Memory B cell (primary cell): ENCODE measurements at regions not wholly inside any gene's neighbourhood (a gene's known extent, or its start where the extent isn't known, plus 50 kb on each side); places are given as distances from the start of the nearest gene placed in this dataset.
"Not testable (repeated sequence)": the region's sequence is repeated elsewhere in the genome, so short reads cannot be mapped to it uniquely, and the experiment has no call there.

Experiments used
- ATAC-seq: fragments of 150-1000 bp; cut with Tn5 transposase; 2 replicates; pipeline ENCODE4 v1.10.0; 2021; ENCODE audit warnings: low read depth, mild to moderate bottlenecking, moderate library complexity
- DNase-seq, 2 donors: peaks; one replicate each; pipeline ENCODE4 v3.0.0; 2022; ENCODE audit warnings: low spot score in 2 of 2
- H3K27ac Mint-ChIP-seq: one replicate; pipeline ENCODE4 v1.8.0; 2022; ENCODE audit warnings: mild to moderate bottlenecking, moderate library complexity, mixed read lengths
- H3K27me3 Mint-ChIP-seq: one replicate; pipeline ENCODE4 v1.8.0; 2022; ENCODE audit warnings: mixed read lengths
- H3K36me3 Mint-ChIP-seq: one replicate; pipeline ENCODE4 v1.8.0; 2022; ENCODE audit warnings: mild to moderate bottlenecking, mixed read lengths
- H3K4me1 Mint-ChIP-seq: one replicate; pipeline ENCODE4 v1.8.0; 2022; ENCODE audit warnings: mixed read lengths
- H3K4me3 Mint-ChIP-seq: one replicate; pipeline ENCODE4 v1.8.0; 2022; ENCODE audit warnings: mild to moderate bottlenecking, moderate library complexity, mixed read lengths
- H3K9me3 Mint-ChIP-seq: one replicate; pipeline ENCODE4 v1.8.0; 2022; ENCODE audit warnings: mixed read lengths

DNA sequence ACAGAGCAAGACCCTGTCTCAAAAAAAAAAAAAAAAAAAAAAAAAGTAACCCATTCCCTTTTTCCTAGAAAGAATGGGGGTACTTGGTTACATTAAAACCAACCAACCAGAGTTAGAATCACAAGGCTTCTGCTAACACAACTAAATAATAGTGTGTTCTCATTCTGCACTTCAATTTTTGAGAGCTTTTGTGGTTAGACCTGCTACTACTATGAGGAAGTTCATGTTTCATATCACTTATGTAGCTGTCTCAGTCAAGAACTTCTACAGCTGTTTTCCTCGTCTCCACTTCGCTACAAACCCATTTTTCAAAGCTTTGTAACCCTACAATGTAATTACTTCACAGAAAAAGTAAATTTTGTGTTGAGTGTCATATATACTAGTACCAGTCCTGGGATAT is 58.3 kb downstream of the PDHA2 start:
- DNase-seq: no peak
- no peak for ATAC-seq
- no peaks in the 10 kb centered on the region for H3K27me3 Mint-ChIP-seq
- no peak overlapping the region for H3K4me3 Mint-ChIP-seq
- no peaks in the 10 kb centered on the region for H3K36me3 Mint-ChIP-seq
- H3K4me1 Mint-ChIP-seq: no peaks in the 10 kb centered on the region
- no peak overlapping the region for H3K27ac Mint-ChIP-seq
- peaks cover 6% of the 10 kb centered on the region for H3K9me3 Mint-ChIP-seq

DNA sequence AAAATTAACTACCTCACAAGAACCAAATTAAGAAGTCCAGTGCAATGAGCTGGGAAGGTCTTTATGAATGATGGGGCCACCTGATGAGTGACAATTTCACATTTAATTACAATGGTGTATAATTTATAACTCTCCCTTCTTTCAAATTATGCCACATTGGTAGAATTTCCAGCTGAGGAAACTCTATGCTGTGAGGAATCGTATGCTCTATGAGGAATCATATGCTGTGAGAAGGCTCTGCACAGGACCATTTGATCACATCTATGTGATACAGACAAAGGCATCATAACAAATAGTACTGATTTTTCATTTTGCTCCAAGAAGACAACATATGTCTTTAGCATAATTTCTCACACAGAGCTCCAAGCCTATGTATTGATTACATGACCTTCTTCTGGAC is 69.3 kb downstream of the PDHA2 start:
- no peak overlapping the region for H3K27ac Mint-ChIP-seq
- DNase-seq (no peak), ATAC-seq (no peak)
- no peaks in the 10 kb centered on the region for H3K36me3 Mint-ChIP-seq
- no peaks in the 10 kb centered on the region for H3K4me1 Mint-ChIP-seq
- no peaks in the 10 kb centered on the region for H3K27me3 Mint-ChIP-seq
- H3K4me3 Mint-ChIP-seq: no peak overlapping the region
- peaks cover 3% of the 10 kb centered on the region for H3K9me3 Mint-ChIP-seq

DNA sequence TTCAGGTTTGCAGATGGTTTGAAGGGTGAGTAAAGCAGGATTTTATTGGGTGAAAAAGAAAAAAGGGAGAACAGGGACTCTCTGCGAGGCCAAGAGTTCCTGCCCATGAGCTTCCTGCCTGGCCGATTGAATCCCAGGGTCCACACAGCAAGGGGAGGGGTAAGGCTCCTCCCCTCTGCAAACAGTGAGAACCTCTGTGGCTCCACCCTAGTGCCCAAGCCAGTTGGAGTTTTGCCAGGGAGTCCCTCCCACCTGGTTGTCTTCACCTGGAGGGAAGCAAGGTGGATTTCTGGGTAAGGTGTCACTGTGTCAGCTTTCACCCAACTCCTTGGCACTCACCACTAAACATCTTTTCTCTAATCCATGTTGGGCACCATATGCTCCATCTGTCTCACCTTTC is 70.9 kb downstream of the PDHA2 start:
- Mint-ChIP-seq H3K9me3 (peaks cover 3% of the 10 kb centered on the region), H3K27me3 (no peaks in the 10 kb centered on the region), H3K27ac (no peak overlapping the region), H3K4me3 (no peak overlapping the region), H3K4me1 (no peaks in the 10 kb centered on the region), H3K36me3 (no peaks in the 10 kb centered on the region)
- no peak for ATAC-seq
- no peak for DNase-seq

DNA sequence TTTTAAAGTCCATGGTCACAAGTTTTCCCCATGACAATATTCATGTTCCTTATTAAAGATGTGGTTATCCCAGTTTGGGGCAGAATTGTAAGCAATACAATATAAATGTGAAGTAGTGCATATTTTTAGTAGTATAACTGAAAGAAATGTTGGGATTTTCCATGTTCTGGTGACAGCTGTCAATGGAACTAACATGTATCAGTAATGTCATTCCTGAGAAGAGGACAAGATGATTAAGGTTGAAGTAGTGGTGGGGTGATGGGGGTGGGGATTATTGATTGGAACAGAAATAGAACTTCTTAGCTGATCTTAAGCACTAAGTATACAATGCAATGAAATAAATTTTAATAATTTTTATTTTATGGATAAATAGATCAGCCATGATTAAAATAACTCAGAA is 81.6 kb downstream of the PDHA2 start:
- no peak overlapping the region for H3K27ac Mint-ChIP-seq
- no peaks in the 10 kb centered on the region for H3K27me3 Mint-ChIP-seq
- H3K9me3 Mint-ChIP-seq: peaks cover 4% of the 10 kb centered on the region
- ATAC-seq: no peak
- H3K36me3 Mint-ChIP-seq: no peaks in the 10 kb centered on the region
- no peak overlapping the region for H3K4me3 Mint-ChIP-seq
- no peaks in the 10 kb centered on the region for H3K4me1 Mint-ChIP-seq
- DNase-seq: no peak

DNA sequence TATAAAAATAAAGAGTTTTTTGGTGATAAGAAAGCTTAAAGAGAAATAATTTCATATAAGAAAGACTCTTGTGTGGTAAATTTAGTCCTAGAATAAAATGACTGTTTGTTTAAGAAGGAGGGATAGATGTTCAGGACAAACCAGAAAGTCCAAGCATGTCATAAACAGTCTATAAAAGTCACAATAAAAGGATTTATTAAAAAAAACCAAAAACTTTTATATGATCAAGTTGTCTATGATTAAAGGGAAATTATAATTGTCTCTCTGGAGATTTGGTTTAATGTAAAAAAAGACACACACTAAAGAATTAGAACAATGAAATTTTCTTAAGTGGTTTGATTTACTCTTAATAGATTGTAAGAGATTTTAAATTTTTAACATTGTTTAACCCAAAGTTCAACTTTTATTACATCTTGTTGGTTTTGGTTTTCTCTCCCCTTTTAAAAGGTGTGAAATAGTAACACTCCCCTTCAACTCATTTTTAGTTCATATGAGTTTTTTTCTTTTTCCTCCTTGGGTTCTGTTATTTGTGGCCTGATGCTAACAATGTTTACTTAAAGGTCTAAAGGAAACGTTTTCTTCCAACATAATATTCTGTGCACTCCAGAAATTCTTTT is 89.7 kb downstream of the PDHA2 start:
- no peak for ATAC-seq
- H3K36me3 Mint-ChIP-seq: no peaks in the 10 kb centered on the region
- H3K4me3 Mint-ChIP-seq: no peak overlapping the region

GRCh38 chr4:95939141-95939540 is 99.2 kb downstream of the PDHA2 start:
- peaks cover 6% of the 10 kb centered on the region for H3K9me3 Mint-ChIP-seq

More for the DNA sequence above, 89.7 kb downstream of the PDHA2 start:
- H3K27me3 Mint-ChIP-seq: no peaks in the 10 kb centered on the region
- H3K27ac Mint-ChIP-seq: no peak overlapping the region
- no peak for DNase-seq
- peaks cover 7% of the 10 kb centered on the region for H3K9me3 Mint-ChIP-seq
- no peaks in the 10 kb centered on the region for H3K4me1 Mint-ChIP-seq

GRCh38 chr4:95949136-95949765 is 109.4 kb downstream of the PDHA2 start:
- no peak for ATAC-seq
- H3K4me1 Mint-ChIP-seq: no peaks in the 10 kb centered on the region
- H3K36me3 Mint-ChIP-seq: no peaks in the 10 kb centered on the region
- no peak for DNase-seq
- peaks cover 3% of the 10 kb centered on the region for H3K9me3 Mint-ChIP-seq
- H3K4me3 Mint-ChIP-seq: no peak overlapping the region
- H3K27me3 Mint-ChIP-seq: no peaks in the 10 kb centered on the region
- H3K27ac Mint-ChIP-seq: no peak overlapping the region

More at GRCh38 chr4:95939141-95939540, 99.2 kb downstream of the PDHA2 start:
- ATAC-seq (no peak), DNase-seq (no peak)
- Mint-ChIP-seq H3K27ac (no peak overlapping the region), H3K4me3 (no peak overlapping the region), H3K36me3 (no peaks in the 10 kb centered on the region), H3K4me1 (no peaks in the 10 kb centered on the region), H3K27me3 (no peaks in the 10 kb centered on the region)

DNA sequence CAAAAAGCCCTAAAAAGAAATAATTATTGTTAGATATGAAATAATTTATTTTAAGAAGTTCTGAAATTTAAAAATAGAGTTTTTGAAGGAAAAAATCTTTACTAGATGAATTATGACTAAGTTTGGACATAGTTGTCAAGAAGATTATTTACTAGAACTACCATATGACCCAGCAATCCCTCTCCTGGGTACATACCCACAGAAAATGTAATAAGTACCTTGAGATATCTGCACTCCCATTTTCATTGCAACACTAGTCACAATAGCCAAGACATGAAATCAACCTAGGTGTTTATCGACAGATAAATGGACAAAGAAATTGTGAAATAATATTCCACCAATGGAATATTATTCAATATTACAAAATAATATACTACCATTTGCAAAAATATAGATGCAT is 109.9 kb downstream of the PDHA2 start:
- no peak overlapping the region for H3K4me3 Mint-ChIP-seq
- no peaks in the 10 kb centered on the region for H3K4me1 Mint-ChIP-seq
- ATAC-seq (no peak), DNase-seq (no peak)
- no peak overlapping the region for H3K27ac Mint-ChIP-seq
- no peaks in the 10 kb centered on the region for H3K27me3 Mint-ChIP-seq
- no peaks in the 10 kb centered on the region for H3K36me3 Mint-ChIP-seq
- peaks cover 4% of the 10 kb centered on the region for H3K9me3 Mint-ChIP-seq

GRCh38 chr4:95952538-95952937 is 112.6 kb downstream of the PDHA2 start:
- H3K9me3 Mint-ChIP-seq, H3K27ac Mint-ChIP-seq, DNase-seq, H3K36me3 Mint-ChIP-seq, ATAC-seq, H3K4me1 Mint-ChIP-seq, H3K27me3 Mint-ChIP-seq, H3K4me3 Mint-ChIP-seq: not testable (repeated sequence)

- no peak overlapping the region for H3K4me3 Mint-ChIP-seq
- ATAC-seq (no peak), DNase-seq (no peak)
- no peak overlapping the region for H3K27ac Mint-ChIP-seq
- no peaks in the 10 kb centered on the region for H3K4me1 Mint-ChIP-seq
- H3K9me3 Mint-ChIP-seq: peaks cover 3% of the 10 kb centered on the region
- H3K36me3 Mint-ChIP-seq: no peaks in the 10 kb centered on the region
- H3K27me3 Mint-ChIP-seq: no peaks in the 10 kb centered on the region
Measured at GRCh38 chr4:95956094-95956493, 116.2 kb downstream of the PDHA2 start.

DNA sequence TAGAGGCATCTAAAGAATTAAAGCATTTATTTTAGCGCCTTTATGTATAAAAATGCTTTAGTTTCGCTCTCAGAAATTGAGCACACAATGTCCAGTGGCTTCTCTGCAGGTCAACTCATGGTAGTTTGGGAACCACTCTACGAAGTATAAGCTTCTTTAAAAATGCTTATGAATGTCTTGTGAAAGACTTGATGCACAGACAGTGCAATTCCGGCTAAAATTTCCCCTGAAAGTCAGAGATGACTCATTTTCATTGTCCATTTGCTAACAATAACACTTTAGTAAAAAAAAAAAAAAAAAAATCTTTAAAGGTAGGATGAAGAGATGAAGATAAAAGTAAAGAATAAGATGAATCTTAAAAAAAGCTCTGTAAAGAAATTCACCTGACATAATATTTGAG is 117.2 kb downstream of the PDHA2 start:
- H3K36me3 Mint-ChIP-seq: no peaks in the 10 kb centered on the region
- H3K27me3 Mint-ChIP-seq: no peaks in the 10 kb centered on the region

DNA sequence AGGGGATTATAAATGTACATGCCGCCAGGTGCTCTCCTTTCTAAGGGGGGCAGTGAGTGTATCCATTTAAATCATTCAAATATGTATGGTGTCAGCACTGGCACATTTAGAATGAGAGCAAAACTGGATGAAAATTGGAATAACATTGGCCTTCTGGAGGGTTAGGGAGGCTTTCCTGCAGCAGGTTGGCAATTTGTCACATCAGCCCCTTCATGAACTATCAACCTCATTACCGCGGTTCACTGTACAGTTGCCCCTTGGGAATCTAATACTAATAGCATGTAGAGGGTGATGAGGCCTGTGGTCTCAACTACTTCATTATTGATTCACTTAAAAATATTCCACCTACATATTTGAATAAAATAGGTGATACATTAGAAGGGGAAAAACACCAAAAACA is 117.9 kb downstream of the PDHA2 start:
- no peaks in the 10 kb centered on the region for H3K4me1 Mint-ChIP-seq
- peaks cover 3% of the 10 kb centered on the region for H3K9me3 Mint-ChIP-seq
- ATAC-seq (no peak), DNase-seq (no peak)
- H3K27ac Mint-ChIP-seq: no peak overlapping the region
- H3K4me3 Mint-ChIP-seq: no peak overlapping the region
- no peaks in the 10 kb centered on the region for H3K36me3 Mint-ChIP-seq
- H3K27me3 Mint-ChIP-seq: no peaks in the 10 kb centered on the region

More for the DNA sequence above, 117.2 kb downstream of the PDHA2 start:
- Mint-ChIP-seq H3K27ac (no peak overlapping the region), H3K4me3 (no peak overlapping the region), H3K4me1 (no peaks in the 10 kb centered on the region), H3K9me3 (peaks cover 3% of the 10 kb centered on the region)
- DNase-seq (no peak), ATAC-seq (no peak)

DNA sequence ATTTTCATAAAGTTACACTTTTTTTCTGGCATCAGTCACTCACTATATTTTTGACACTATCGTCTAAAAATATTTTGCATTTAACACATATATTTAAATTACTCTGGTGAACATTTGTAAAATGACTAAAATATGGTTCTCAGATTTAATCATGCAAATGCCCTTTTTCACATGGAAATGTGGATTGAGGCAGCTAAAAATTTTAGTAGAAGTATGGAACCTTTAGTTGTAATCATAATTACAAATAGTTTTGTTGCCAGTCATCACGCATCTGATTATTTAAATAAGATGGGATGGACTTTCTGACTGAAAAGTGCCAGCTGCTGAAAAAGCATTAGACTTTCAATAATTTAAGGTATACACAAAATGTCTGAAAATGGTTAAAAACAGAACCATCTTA is 119.3 kb downstream of the PDHA2 start:
- H3K9me3 Mint-ChIP-seq: peaks cover 3% of the 10 kb centered on the region
- no peak for DNase-seq
- ATAC-seq: no peak
- no peaks in the 10 kb centered on the region for H3K27me3 Mint-ChIP-seq
- no peaks in the 10 kb centered on the region for H3K36me3 Mint-ChIP-seq
- H3K4me1 Mint-ChIP-seq: no peaks in the 10 kb centered on the region
- no peak overlapping the region for H3K27ac Mint-ChIP-seq
- H3K4me3 Mint-ChIP-seq: no peak overlapping the region

DNA sequence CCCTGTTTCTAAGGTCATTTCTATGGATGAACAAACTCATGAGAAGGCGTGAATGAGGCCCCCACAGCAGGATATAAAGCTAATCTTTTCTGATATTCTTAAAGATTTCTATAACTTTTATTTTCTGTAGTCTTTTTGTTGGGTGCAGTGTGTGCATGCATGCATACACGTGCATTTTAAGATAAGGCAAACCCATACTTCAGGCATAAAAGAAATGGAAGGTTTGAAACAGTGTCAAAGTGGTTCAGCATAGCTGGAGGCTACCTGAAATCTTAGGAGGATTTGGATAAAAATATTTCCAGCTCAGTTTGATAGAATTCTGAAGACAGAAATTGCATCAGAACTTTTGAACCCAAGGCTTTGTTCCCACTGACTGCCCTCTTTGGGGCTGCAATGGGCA is 119.7 kb downstream of the PDHA2 start:
- ATAC-seq (no peak), DNase-seq (no peak)
- Mint-ChIP-seq H3K27ac (no peak overlapping the region), H3K27me3 (no peaks in the 10 kb centered on the region), H3K4me1 (no peaks in the 10 kb centered on the region), H3K36me3 (no peaks in the 10 kb centered on the region), H3K9me3 (peaks cover 3% of the 10 kb centered on the region), H3K4me3 (no peak overlapping the region)

DNA sequence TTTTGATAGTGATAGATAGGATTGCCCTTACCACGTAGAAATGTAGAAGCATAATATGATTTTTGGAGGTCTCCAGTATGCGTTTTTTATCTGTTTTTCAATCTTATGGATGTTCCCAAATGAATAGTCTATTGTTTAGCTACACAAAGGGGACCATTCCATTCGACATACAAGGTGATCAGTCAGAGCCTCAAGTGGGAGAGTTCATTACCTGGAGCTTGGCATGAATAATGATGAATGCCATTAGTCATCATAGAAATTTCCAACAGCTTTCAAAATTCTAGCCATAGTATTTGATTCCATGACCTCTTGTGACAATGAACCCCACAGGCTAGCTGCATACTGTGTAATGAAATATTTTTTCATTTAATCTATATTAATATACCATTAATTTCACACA is 123.6 kb downstream of the PDHA2 start:
- no peaks in the 10 kb centered on the region for H3K36me3 Mint-ChIP-seq
- DNase-seq (no peak), ATAC-seq (no peak)
- H3K27me3 Mint-ChIP-seq: no peaks in the 10 kb centered on the region
- H3K4me3 Mint-ChIP-seq: no peak overlapping the region
- no peak overlapping the region for H3K27ac Mint-ChIP-seq
- H3K4me1 Mint-ChIP-seq: no peaks in the 10 kb centered on the region
- no peaks in the 10 kb centered on the region for H3K9me3 Mint-ChIP-seq
